ENCODE measurements at regions not wholly inside any gene's neighbourhood (a gene's known extent, or its start where the extent isn't known, plus 50 kb on each side); places are given as distances from the start of the nearest gene placed in this dataset.

GRCh38 chr13:99063178-99063577, 85.3 kb upstream of the DOCK9 start:
- Mint-ChIP-seq H3K27me3 (no peaks in the 10 kb centered on the region), H3K4me3 (no peak overlapping the region), H3K9me3 (peaks cover 3% of the 10 kb centered on the region), H3K27ac (no peak overlapping the region), H3K4me1 (peaks cover 64% of the 10 kb centered on the region), H3K36me3 (peaks cover 41% of the 10 kb centered on the region)
- no peak for DNase-seq

- Mint-ChIP-seq H3K36me3 (peaks cover 41% of the 10 kb centered on the region), H3K9me3 (peaks cover 3% of the 10 kb centered on the region), H3K4me3 (no peak overlapping the region), H3K27ac (peak overlapping the region; percentile 47), H3K27me3 (no peaks in the 10 kb centered on the region), H3K4me1 (peaks cover 63% of the 10 kb centered on the region)
- no peak for DNase-seq
These were observed 86.1 kb upstream of the DOCK9 start for GRCh38 chr13:99063952-99064351.

- Mint-ChIP-seq H3K4me1 (peaks cover 61% of the 10 kb centered on the region), H3K27ac (no peak overlapping the region), H3K36me3 (peaks cover 41% of the 10 kb centered on the region), H3K4me3 (no peak overlapping the region), H3K27me3 (no peaks in the 10 kb centered on the region), H3K9me3 (peaks cover 3% of the 10 kb centered on the region)
- DNase-seq: no peak
These were observed 86.9 kb upstream of the DOCK9 start for GRCh38 chr13:99064624-99065234.

- DNase-seq: no peak
- Mint-ChIP-seq H3K4me3 (no peak overlapping the region), H3K27me3 (no peaks in the 10 kb centered on the region), H3K4me1 (peaks cover 61% of the 10 kb centered on the region), H3K9me3 (peaks cover 3% of the 10 kb centered on the region), H3K27ac (peak overlapping the region; percentile 54), H3K36me3 (peaks cover 41% of the 10 kb centered on the region)
These were observed 87.6 kb upstream of the DOCK9 start for GRCh38 chr13:99065235-99066015.

GRCh38 chr13:99066219-99066618, 88.4 kb upstream of the DOCK9 start:
- peaks cover 44% of the 10 kb centered on the region for H3K36me3 Mint-ChIP-seq
- H3K4me1 Mint-ChIP-seq: peaks cover 58% of the 10 kb centered on the region
- DNase-seq: no peak
- H3K4me3 Mint-ChIP-seq: no peak overlapping the region
- H3K9me3 Mint-ChIP-seq: peaks cover 3% of the 10 kb centered on the region
- no peak overlapping the region for H3K27ac Mint-ChIP-seq
- H3K27me3 Mint-ChIP-seq: no peaks in the 10 kb centered on the region

- Mint-ChIP-seq H3K27ac (peak overlapping the region; percentile 59), H3K9me3 (peaks cover 4% of the 10 kb centered on the region), H3K36me3 (peaks cover 49% of the 10 kb centered on the region), H3K4me3 (no peak overlapping the region), H3K27me3 (no peaks in the 10 kb centered on the region), H3K4me1 (peaks cover 65% of the 10 kb centered on the region)
- DNase-seq: no peak
These were observed 89.5 kb upstream of the DOCK9 start for GRCh38 chr13:99067159-99067985.

GRCh38 chr13:99071211-99071610, 93.3 kb upstream of the DOCK9 start:
- no peak for DNase-seq
- peaks cover 45% of the 10 kb centered on the region for H3K4me1 Mint-ChIP-seq
- H3K27me3 Mint-ChIP-seq: no peaks in the 10 kb centered on the region
- H3K27ac Mint-ChIP-seq: no peak overlapping the region
- H3K4me3 Mint-ChIP-seq: no peak overlapping the region
- H3K36me3 Mint-ChIP-seq: peaks cover 55% of the 10 kb centered on the region
- peaks cover 18% of the 10 kb centered on the region for H3K9me3 Mint-ChIP-seq

- no peaks in the 10 kb centered on the region for H3K27me3 Mint-ChIP-seq
These were observed 93.8 kb upstream of the DOCK9 start for GRCh38 chr13:99071666-99072065.

GRCh38 chr13:99072356-99072755, 94.5 kb upstream of the DOCK9 start:
- no peak overlapping the region for H3K27ac Mint-ChIP-seq
- DNase-seq: no peak
- no peak overlapping the region for H3K4me3 Mint-ChIP-seq
- H3K36me3 Mint-ChIP-seq: peaks cover 59% of the 10 kb centered on the region
- no peaks in the 10 kb centered on the region for H3K27me3 Mint-ChIP-seq
- peaks cover 41% of the 10 kb centered on the region for H3K4me1 Mint-ChIP-seq
- H3K9me3 Mint-ChIP-seq: peaks cover 22% of the 10 kb centered on the region

More at GRCh38 chr13:99071666-99072065, 93.8 kb upstream of the DOCK9 start:
- peaks cover 59% of the 10 kb centered on the region for H3K36me3 Mint-ChIP-seq
- DNase-seq: no peak
- H3K9me3 Mint-ChIP-seq: peaks cover 20% of the 10 kb centered on the region
- no peak overlapping the region for H3K4me3 Mint-ChIP-seq
- H3K27ac Mint-ChIP-seq: no peak overlapping the region
- H3K4me1 Mint-ChIP-seq: peaks cover 47% of the 10 kb centered on the region

- no peak for DNase-seq
- peaks cover 26% of the 10 kb centered on the region for H3K9me3 Mint-ChIP-seq
- peaks cover 42% of the 10 kb centered on the region for H3K4me1 Mint-ChIP-seq
- H3K27me3 Mint-ChIP-seq: no peaks in the 10 kb centered on the region
- no peak overlapping the region for H3K27ac Mint-ChIP-seq
- H3K36me3 Mint-ChIP-seq: peaks cover 63% of the 10 kb centered on the region
- no peak overlapping the region for H3K4me3 Mint-ChIP-seq
These were observed 95.1 kb upstream of the DOCK9 start for GRCh38 chr13:99072941-99073340.

- H3K4me3 Mint-ChIP-seq: no peak overlapping the region
- H3K9me3 Mint-ChIP-seq: peaks cover 28% of the 10 kb centered on the region
- H3K27me3 Mint-ChIP-seq: no peaks in the 10 kb centered on the region
- peaks cover 44% of the 10 kb centered on the region for H3K4me1 Mint-ChIP-seq
- peak overlapping the region; percentile 10 for H3K27ac Mint-ChIP-seq
- H3K36me3 Mint-ChIP-seq: peaks cover 64% of the 10 kb centered on the region
- no peak for DNase-seq
These were observed 96.8 kb upstream of the DOCK9 start for GRCh38 chr13:99074693-99075092.

- Mint-ChIP-seq H3K27ac (peak overlapping the region; percentile 98), H3K4me3 (peak overlapping the region; percentile 62), H3K27me3 (no peaks in the 10 kb centered on the region), H3K9me3 (peaks cover 28% of the 10 kb centered on the region), H3K4me1 (peaks cover 44% of the 10 kb centered on the region), H3K36me3 (peaks cover 65% of the 10 kb centered on the region)
- DNase-seq: no peak
These were observed 97.7 kb upstream of the DOCK9 start for GRCh38 chr13:99075268-99076191.

GRCh38 chr13:99078017-99078771, 100.3 kb upstream of the DOCK9 start:
- Mint-ChIP-seq H3K27me3 (no peaks in the 10 kb centered on the region), H3K4me1 (peaks cover 31% of the 10 kb centered on the region)
- no peak for DNase-seq

GRCh38 chr13:99080131-99080530, 102.3 kb upstream of the DOCK9 start:
- H3K36me3 Mint-ChIP-seq: peaks cover 31% of the 10 kb centered on the region
- H3K9me3 Mint-ChIP-seq: peaks cover 14% of the 10 kb centered on the region
- H3K27me3 Mint-ChIP-seq: no peaks in the 10 kb centered on the region
- H3K4me3 Mint-ChIP-seq: no peak overlapping the region
- peaks cover 49% of the 10 kb centered on the region for H3K4me1 Mint-ChIP-seq
- DNase-seq: no peak
- no peak overlapping the region for H3K27ac Mint-ChIP-seq

More at GRCh38 chr13:99078017-99078771, 100.3 kb upstream of the DOCK9 start:
- Mint-ChIP-seq H3K4me3 (no peak overlapping the region), H3K9me3 (peaks cover 23% of the 10 kb centered on the region), H3K36me3 (peaks cover 49% of the 10 kb centered on the region), H3K27ac (peak overlapping the region; percentile 34)

Measured in activated naive CD8-positive, alpha-beta T cell treated with anti-CD3 and anti-CD28 coated beads for 36 hours (primary cell).